ENCODE measurements at regions not wholly inside any gene's neighbourhood (a gene's known extent, or its start where the extent isn't known, plus 50 kb on each side); places are given as distances from the start of the nearest gene placed in this dataset.

DNA sequence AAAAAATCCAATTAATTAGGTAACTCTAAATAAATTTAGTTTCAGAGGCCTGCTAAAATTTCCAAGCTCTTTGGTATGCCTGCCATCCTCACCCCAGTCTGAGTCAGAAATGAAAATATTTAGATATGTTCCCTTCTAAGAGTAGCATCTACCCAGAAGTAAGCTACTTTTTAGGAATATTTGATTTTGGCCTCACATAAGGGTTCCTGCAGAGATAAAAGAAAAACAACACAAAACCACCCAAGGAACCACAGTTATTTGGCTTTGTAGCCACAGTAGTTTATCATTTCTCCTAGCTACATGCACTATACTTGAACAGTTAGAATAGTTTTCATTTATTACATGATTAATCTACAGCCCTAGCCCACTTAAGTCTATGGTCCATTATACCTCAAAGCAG lies 192.6 kb upstream of the FAM241A start:
- intact Hi-C loops (cut with micrococcal nuclease) = no loop called here
- H4K20me1 ChIP-seq (replicated peaks; ENCODE audit: control insufficient read depth, extremely low read depth, insufficient read depth, low read length) = no peaks in the 10 kb centered on the region
- no peaks in the 10 kb centered on the region for H3K79me2 ChIP-seq (ENCODE audit: control insufficient read depth, insufficient read depth, low read length)
- H3K9me1 ChIP-seq (replicated peaks; ENCODE audit: control insufficient read depth, extremely low read depth, insufficient read depth, low read length) = no peaks in the 10 kb centered on the region
- dilution Hi-C loops (cut with MboI; ENCODE audit: extremely low pct_ligation_motif_present, low sequenced_read_pairs) = no loop called here
- BruUV-seq (replicated peaks) = no TSS peak
- H3K27me3 ChIP-seq (ENCODE audit: control insufficient read depth in 2 of 2, insufficient read depth in 2 of 2, low read length in 2 of 2) = no peaks in the 10 kb centered on the region
- H3K27ac ChIP-seq (ENCODE audit: insufficient read depth, low read depth, low read length) = no peak overlapping the region
- CTCF ChIA-PET = interaction anchor here (1.1 to 1.5 kb wide), 2 partner anchors 9 to 10 kb away, joined by 3 to 6 read pairs; no protein-coding TSS in a partner anchor
- no peaks in the 10 kb centered on the region for H3K4me1 ChIP-seq (ENCODE audit: control insufficient read depth, extremely low read depth, insufficient read depth, low read length)
- POLR2A ChIA-PET = no interaction called here
- H2AFZ ChIP-seq (ENCODE audit: low read depth, low read length) = no peak overlapping the region
- no peaks in the 10 kb centered on the region for H3K9me3 ChIP-seq (replicated peaks; ENCODE audit: control insufficient read depth, insufficient read depth, low read length)
- TF ChIP-seq EZH2 (IDR thresholded peaks at IDR 0.05; ENCODE audit: borderline replicate concordance, low read depth, low read length, severe bottlenecking) (no peak), JUN (IDR thresholded peaks at IDR 0.05; ENCODE audit: borderline replicate concordance, insufficient read depth, insufficient read length, low read depth) (no peak)
- no peak overlapping the region for H3K4me2 ChIP-seq (ENCODE audit: insufficient read depth, low read length)
- DNase-seq (ENCODE audit: low read depth, low spot score) = no peak
- no peak overlapping the region for H3K9ac ChIP-seq (replicated peaks; ENCODE audit: extremely low read depth, insufficient read depth, low read length)
- H3K36me3 ChIP-seq (ENCODE audit: control insufficient read depth in 2 of 2, extremely low read depth in 1 of 2, insufficient read depth in 2 of 2, low read length in 2 of 2) = no peaks in the 10 kb centered on the region
- FAIRE-seq = no peak
- H3K4me3 ChIP-seq (replicated peaks in 1 of 3; ENCODE audit: insufficient read depth in 1 of 3, low read depth in 1 of 3, low read length in 3 of 3) = no peak overlapping the region

DNA sequence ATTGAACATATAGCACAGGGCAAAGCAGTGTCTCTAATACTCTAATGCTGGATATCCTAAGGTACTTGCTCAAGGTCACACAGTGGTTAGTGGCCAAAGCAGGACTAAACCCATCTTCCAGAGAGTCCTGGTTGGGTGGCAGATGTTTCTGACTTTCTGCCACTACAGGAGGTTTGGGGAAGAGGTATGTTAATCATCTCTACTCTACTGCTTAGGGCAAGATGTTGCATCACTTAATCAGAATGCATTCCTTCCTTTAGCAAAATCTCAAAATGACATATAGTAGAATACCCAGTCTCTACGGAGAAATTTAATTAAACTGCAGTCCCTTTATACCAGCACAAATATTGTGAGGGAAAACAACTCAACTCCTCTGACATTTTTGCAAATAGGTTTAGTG lies 190.7 kb upstream of the FAM241A start:
- H3K36me3 ChIP-seq (ENCODE audit: control insufficient read depth in 2 of 2, extremely low read depth in 1 of 2, insufficient read depth in 2 of 2, low read length in 2 of 2) = no peaks in the 10 kb centered on the region
- H3K79me2 ChIP-seq (ENCODE audit: control insufficient read depth, insufficient read depth, low read length) = no peaks in the 10 kb centered on the region
- H2AFZ ChIP-seq (ENCODE audit: low read depth, low read length) = no peak overlapping the region
- peaks cover 7% of the 10 kb centered on the region for H3K4me1 ChIP-seq (ENCODE audit: control insufficient read depth, extremely low read depth, insufficient read depth, low read length)
- no peak overlapping the region for H3K9ac ChIP-seq (replicated peaks; ENCODE audit: extremely low read depth, insufficient read depth, low read length)
- POLR2A ChIA-PET = no interaction called here
- no peak overlapping the region for H3K4me3 ChIP-seq (replicated peaks in 1 of 3; ENCODE audit: insufficient read depth in 1 of 3, low read depth in 1 of 3, low read length in 3 of 3)
- no peaks in the 10 kb centered on the region for H4K20me1 ChIP-seq (replicated peaks; ENCODE audit: control insufficient read depth, extremely low read depth, insufficient read depth, low read length)
- H3K27ac ChIP-seq (ENCODE audit: insufficient read depth, low read depth, low read length) = no peak overlapping the region
- dilution Hi-C loops (cut with MboI; ENCODE audit: extremely low pct_ligation_motif_present, low sequenced_read_pairs) = no loop called here
- no peaks in the 10 kb centered on the region for H3K9me3 ChIP-seq (replicated peaks; ENCODE audit: control insufficient read depth, insufficient read depth, low read length)
- H3K4me2 ChIP-seq (ENCODE audit: insufficient read depth, low read length) = no peak overlapping the region
- no peaks in the 10 kb centered on the region for H3K9me1 ChIP-seq (replicated peaks; ENCODE audit: control insufficient read depth, extremely low read depth, insufficient read depth, low read length)
- intact Hi-C loops (cut with micrococcal nuclease) = no loop called here
- no peak for TF ChIP-seq FOS (IDR thresholded peaks at IDR 0.05; ENCODE audit: borderline replicate concordance, insufficient read depth, low read length)
- no peak for TF ChIP-seq MYC (IDR thresholded peaks at IDR 0.05; ENCODE audit: low read depth, low read length)
- no peak for TF ChIP-seq POLR2A (IDR thresholded peaks at IDR 0.05; ENCODE audit: low read depth, low read length)
- TF ChIP-seq GATA2 (IDR thresholded peaks at IDR 0.05; ENCODE audit: insufficient read depth, insufficient read length, low read depth, low read length) = no peak
- no peak for TF ChIP-seq JUN (IDR thresholded peaks at IDR 0.05; ENCODE audit: borderline replicate concordance, insufficient read depth, insufficient read length, low read depth)
- TF ChIP-seq, protein P1, sequence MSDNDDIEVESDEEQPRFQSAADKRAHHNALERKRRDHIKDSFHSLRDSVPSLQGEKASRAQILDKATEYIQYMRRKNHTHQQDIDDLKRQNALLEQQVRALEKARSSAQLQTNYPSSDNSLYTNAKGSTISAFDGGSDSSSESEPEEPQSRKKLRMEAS (IDR thresholded peaks at IDR 0.05; ENCODE audit: insufficient read depth, insufficient read length) = no peak
- no peak for TF ChIP-seq POLR2AphosphoS5 (IDR thresholded peaks at IDR 0.05; ENCODE audit: insufficient read depth, low read depth, low read length)
- no peak for TF ChIP-seq EZH2 (IDR thresholded peaks at IDR 0.05; ENCODE audit: borderline replicate concordance, low read depth, low read length, severe bottlenecking)
- TF ChIP-seq, protein P2, sequence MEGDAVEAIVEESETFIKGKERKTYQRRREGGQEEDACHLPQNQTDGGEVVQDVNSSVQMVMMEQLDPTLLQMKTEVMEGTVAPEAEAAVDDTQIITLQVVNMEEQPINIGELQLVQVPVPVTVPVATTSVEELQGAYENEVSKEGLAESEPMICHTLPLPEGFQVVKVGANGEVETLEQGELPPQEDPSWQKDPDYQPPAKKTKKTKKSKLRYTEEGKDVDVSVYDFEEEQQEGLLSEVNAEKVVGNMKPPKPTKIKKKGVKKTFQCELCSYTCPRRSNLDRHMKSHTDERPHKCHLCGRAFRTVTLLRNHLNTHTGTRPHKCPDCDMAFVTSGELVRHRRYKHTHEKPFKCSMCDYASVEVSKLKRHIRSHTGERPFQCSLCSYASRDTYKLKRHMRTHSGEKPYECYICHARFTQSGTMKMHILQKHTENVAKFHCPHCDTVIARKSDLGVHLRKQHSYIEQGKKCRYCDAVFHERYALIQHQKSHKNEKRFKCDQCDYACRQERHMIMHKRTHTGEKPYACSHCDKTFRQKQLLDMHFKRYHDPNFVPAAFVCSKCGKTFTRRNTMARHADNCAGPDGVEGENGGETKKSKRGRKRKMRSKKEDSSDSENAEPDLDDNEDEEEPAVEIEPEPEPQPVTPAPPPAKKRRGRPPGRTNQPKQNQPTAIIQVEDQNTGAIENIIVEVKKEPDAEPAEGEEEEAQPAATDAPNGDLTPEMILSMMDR (IDR thresholded peaks at IDR 0.05; ENCODE audit: extremely low read depth in 1 of 2, insufficient read depth in 1 of 2, low read depth in 1 of 2, low read length in 2 of 2) = no peak
- DNase-seq (ENCODE audit: low read depth, low spot score) = no peak
- H3K27me3 ChIP-seq (ENCODE audit: control insufficient read depth in 2 of 2, insufficient read depth in 2 of 2, low read length in 2 of 2) = no peaks in the 10 kb centered on the region
- FAIRE-seq = no peak
- no TSS peak for BruUV-seq (replicated peaks)
- CTCF ChIA-PET = no interaction called here

Measured in endothelial cell of umbilical vein (primary cell).